ENCODE measurements at regions not wholly inside any gene's neighbourhood (a gene's known extent, or its start where the extent isn't known, plus 50 kb on each side); places are given as distances from the start of the nearest gene placed in this dataset.

DNA sequence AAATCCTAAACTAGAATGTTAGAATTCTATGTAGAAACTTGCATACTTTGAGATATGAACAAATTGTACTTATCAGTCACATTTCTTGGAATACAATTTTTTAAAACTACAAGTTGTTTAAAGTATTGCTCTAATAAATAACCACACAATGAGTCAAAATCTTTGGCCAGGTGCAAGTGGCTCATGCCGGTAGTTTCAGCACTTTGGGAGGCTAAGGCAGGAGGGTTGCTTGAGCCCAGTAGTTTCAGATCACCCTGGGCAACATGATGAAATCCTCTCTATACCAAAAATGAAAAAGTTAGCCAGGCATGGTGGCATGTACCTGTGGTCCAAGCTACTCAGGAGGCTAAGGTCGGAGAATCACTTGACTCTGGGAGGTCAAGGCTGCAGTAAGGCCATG lies 257.8 kb downstream of the COX7C start:
- Histone ChIP-seq H3K9ac (ENCODE audit: insufficient read length, low read depth) (no peak overlapping the region), H3K4me3 (ENCODE audit: insufficient read length, low read depth) (no peak overlapping the region), H3K36me3 (ENCODE audit: insufficient read depth, insufficient read length, low read length) (no peaks in the 10 kb centered on the region), H3K4me1 (ENCODE audit: insufficient read depth, insufficient read length) (no peaks in the 10 kb centered on the region), H3K9me3 (ENCODE audit: insufficient read depth, low read length) (no peaks in the 10 kb centered on the region), H3K27me3 (ENCODE audit: insufficient read depth, insufficient read length) (no peaks in the 10 kb centered on the region)
- no peak for TF ChIP-seq ZNF274 (IDR thresholded peaks at IDR 0.05; ENCODE audit: low read depth, low read length)
- no peak for TF ChIP-seq YY1 (IDR thresholded peaks at IDR 0.05; ENCODE audit: insufficient read depth, insufficient read length)
- no peak for TF ChIP-seq SUZ12 (IDR thresholded peaks at IDR 0.05; ENCODE audit: extremely low read depth, insufficient read depth, insufficient read length)
- no peak for DNase-seq (ENCODE audit: low read depth, low spot score)

- no peak for TF ChIP-seq YY1 (IDR thresholded peaks at IDR 0.05; ENCODE audit: insufficient read depth, insufficient read length)
- TF ChIP-seq SUZ12 (IDR thresholded peaks at IDR 0.05; ENCODE audit: extremely low read depth, insufficient read depth, insufficient read length) = no peak
- no peak for TF ChIP-seq ZNF274 (IDR thresholded peaks at IDR 0.05; ENCODE audit: low read depth, low read length)
- no peaks in the 10 kb centered on the region for H3K27me3 ChIP-seq (ENCODE audit: insufficient read depth, insufficient read length)
- no peak for DNase-seq (ENCODE audit: low read depth, low spot score)
Measured at GRCh38 chr5:86878250-86878649, 260.5 kb downstream of the COX7C start.

DNA sequence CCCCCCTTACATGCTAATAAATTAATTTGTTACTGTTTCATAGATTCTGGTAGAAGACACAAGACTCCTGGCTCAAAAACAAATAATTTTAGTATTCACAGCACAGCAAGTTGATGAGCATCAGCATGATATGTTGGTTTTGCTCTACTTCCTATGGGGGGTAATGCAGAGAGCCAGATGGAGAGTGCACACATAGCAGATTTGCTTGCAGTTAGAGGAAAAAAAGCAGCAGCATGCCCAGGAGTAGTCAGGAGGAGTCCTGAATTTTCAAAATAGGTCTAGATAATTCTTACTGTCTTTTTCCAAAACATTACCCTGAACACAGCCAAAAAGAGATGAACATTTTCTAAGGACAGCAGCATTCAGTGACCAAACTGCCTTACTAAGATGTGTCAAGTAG lies 261.3 kb downstream of the COX7C start:
- no peaks in the 10 kb centered on the region for H3K9me3 ChIP-seq (ENCODE audit: insufficient read depth, low read length)
- H3K4me3 ChIP-seq (ENCODE audit: insufficient read length, low read depth) = no peak overlapping the region
- no peaks in the 10 kb centered on the region for H3K27me3 ChIP-seq (ENCODE audit: insufficient read depth, insufficient read length)
- H3K36me3 ChIP-seq (ENCODE audit: insufficient read depth, insufficient read length, low read length) = no peaks in the 10 kb centered on the region
- no peak overlapping the region for H3K9ac ChIP-seq (ENCODE audit: insufficient read length, low read depth)
- no peaks in the 10 kb centered on the region for H3K4me1 ChIP-seq (ENCODE audit: insufficient read depth, insufficient read length)
- TF ChIP-seq ZNF274 (IDR thresholded peaks at IDR 0.05; ENCODE audit: low read depth, low read length) = no peak
- TF ChIP-seq SUZ12 (IDR thresholded peaks at IDR 0.05; ENCODE audit: extremely low read depth, insufficient read depth, insufficient read length) = no peak
- no peak for TF ChIP-seq YY1 (IDR thresholded peaks at IDR 0.05; ENCODE audit: insufficient read depth, insufficient read length)
- no peak for DNase-seq (ENCODE audit: low read depth, low spot score)

More at GRCh38 chr5:86878250-86878649, 260.5 kb downstream of the COX7C start:
- H3K36me3 ChIP-seq (ENCODE audit: insufficient read depth, insufficient read length, low read length) = no peaks in the 10 kb centered on the region
- no peaks in the 10 kb centered on the region for H3K9me3 ChIP-seq (ENCODE audit: insufficient read depth, low read length)
- H3K4me3 ChIP-seq (ENCODE audit: insufficient read length, low read depth) = no peak overlapping the region
- H3K9ac ChIP-seq (ENCODE audit: insufficient read length, low read depth) = no peak overlapping the region
- no peaks in the 10 kb centered on the region for H3K4me1 ChIP-seq (ENCODE audit: insufficient read depth, insufficient read length)

DNA sequence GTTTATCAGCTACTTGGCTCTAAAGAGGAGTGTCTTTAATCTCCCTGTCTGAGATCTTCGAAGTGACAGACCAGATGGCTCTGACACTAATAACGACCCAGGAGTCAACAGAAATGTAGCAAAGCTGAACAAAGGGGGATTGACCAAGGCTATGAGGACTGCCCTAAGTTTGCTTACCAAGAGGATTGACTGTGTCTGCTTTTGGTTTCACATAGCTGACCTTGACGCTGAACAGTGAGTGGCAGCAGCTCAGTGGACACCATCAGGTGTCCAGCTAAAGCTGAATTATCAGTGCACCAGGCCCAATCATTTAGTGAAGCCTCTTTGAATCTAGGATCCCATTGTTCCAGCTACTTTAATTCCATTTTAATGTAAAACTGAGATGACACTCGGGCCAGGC lies 262.6 kb downstream of the COX7C start:
- no peak for TF ChIP-seq ZNF274 (IDR thresholded peaks at IDR 0.05; ENCODE audit: low read depth, low read length)
- no peak for TF ChIP-seq YY1 (IDR thresholded peaks at IDR 0.05; ENCODE audit: insufficient read depth, insufficient read length)
- no peak for TF ChIP-seq SUZ12 (IDR thresholded peaks at IDR 0.05; ENCODE audit: extremely low read depth, insufficient read depth, insufficient read length)

GRCh38 chr5:86880785-86881492 lies 263.2 kb downstream of the COX7C start:
- H3K27me3 ChIP-seq (ENCODE audit: insufficient read depth, insufficient read length) = no peaks in the 10 kb centered on the region
- H3K4me3 ChIP-seq (ENCODE audit: insufficient read length, low read depth) = no peak overlapping the region
- H3K4me1 ChIP-seq (ENCODE audit: insufficient read depth, insufficient read length) = no peaks in the 10 kb centered on the region
- TF ChIP-seq YY1 (IDR thresholded peaks at IDR 0.05; ENCODE audit: insufficient read depth, insufficient read length) = no peak
- no peak for TF ChIP-seq ZNF274 (IDR thresholded peaks at IDR 0.05; ENCODE audit: low read depth, low read length)
- TF ChIP-seq SUZ12 (IDR thresholded peaks at IDR 0.05; ENCODE audit: extremely low read depth, insufficient read depth, insufficient read length) = no peak
- H3K9me3 ChIP-seq (ENCODE audit: insufficient read depth, low read length) = no peaks in the 10 kb centered on the region
- H3K9ac ChIP-seq (ENCODE audit: insufficient read length, low read depth) = no peak overlapping the region
- DNase-seq (ENCODE audit: low read depth, low spot score) = peak; percentile 65
- H3K36me3 ChIP-seq (ENCODE audit: insufficient read depth, insufficient read length, low read length) = no peaks in the 10 kb centered on the region

More for the DNA sequence above, 262.6 kb downstream of the COX7C start:
- no peaks in the 10 kb centered on the region for H3K4me1 ChIP-seq (ENCODE audit: insufficient read depth, insufficient read length)
- no peak overlapping the region for H3K4me3 ChIP-seq (ENCODE audit: insufficient read length, low read depth)
- DNase-seq (ENCODE audit: low read depth, low spot score) = no peak
- H3K9ac ChIP-seq (ENCODE audit: insufficient read length, low read depth) = no peak overlapping the region
- H3K9me3 ChIP-seq (ENCODE audit: insufficient read depth, low read length) = no peaks in the 10 kb centered on the region
- H3K36me3 ChIP-seq (ENCODE audit: insufficient read depth, insufficient read length, low read length) = no peaks in the 10 kb centered on the region
- H3K27me3 ChIP-seq (ENCODE audit: insufficient read depth, insufficient read length) = no peaks in the 10 kb centered on the region

DNA sequence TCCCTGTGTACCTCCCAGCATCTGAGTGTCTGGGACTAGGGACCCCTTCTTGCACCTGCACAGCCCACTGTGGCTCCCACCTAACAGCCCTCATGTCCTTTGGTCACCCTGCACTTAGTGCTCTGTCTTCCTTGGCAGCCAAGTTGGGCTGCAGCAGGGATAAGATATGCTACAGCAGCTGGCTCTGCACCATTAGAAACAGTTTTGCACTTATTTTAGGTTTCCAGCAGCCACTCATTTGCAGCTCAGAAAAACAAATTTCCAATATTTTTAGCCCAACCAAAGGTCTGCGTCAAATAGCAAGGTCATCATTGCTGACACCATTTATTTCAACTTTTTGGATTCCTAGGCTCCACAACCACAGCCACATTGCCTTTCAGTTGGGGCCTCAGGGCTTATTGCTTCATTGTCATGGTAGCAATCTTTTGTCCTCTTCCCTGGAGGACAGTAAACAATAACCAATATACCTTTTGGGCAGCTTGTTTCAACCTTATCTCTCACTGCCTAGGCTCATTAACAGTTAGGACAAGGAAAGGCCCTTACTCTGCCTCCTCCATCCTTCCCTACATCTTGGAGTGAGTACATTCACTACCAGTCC lies 263.9 kb downstream of the COX7C start:
- Histone ChIP-seq H3K4me3 (ENCODE audit: insufficient read length, low read depth) (no peak overlapping the region), H3K27me3 (ENCODE audit: insufficient read depth, insufficient read length) (no peaks in the 10 kb centered on the region), H3K9me3 (ENCODE audit: insufficient read depth, low read length) (no peaks in the 10 kb centered on the region), H3K4me1 (ENCODE audit: insufficient read depth, insufficient read length) (no peaks in the 10 kb centered on the region), H3K36me3 (ENCODE audit: insufficient read depth, insufficient read length, low read length) (no peaks in the 10 kb centered on the region), H3K9ac (ENCODE audit: insufficient read length, low read depth) (no peak overlapping the region)
- DNase-seq (ENCODE audit: low read depth, low spot score) = no peak
- no peak for TF ChIP-seq YY1 (IDR thresholded peaks at IDR 0.05; ENCODE audit: insufficient read depth, insufficient read length)
- TF ChIP-seq ZNF274 (IDR thresholded peaks at IDR 0.05; ENCODE audit: low read depth, low read length) = no peak
- no peak for TF ChIP-seq SUZ12 (IDR thresholded peaks at IDR 0.05; ENCODE audit: extremely low read depth, insufficient read depth, insufficient read length)

- Histone ChIP-seq H3K9ac (ENCODE audit: insufficient read length, low read depth) (no peak overlapping the region), H3K4me3 (ENCODE audit: insufficient read length, low read depth) (no peak overlapping the region), H3K4me1 (ENCODE audit: insufficient read depth, insufficient read length) (no peaks in the 10 kb centered on the region), H3K9me3 (ENCODE audit: insufficient read depth, low read length) (no peaks in the 10 kb centered on the region), H3K27me3 (ENCODE audit: insufficient read depth, insufficient read length) (no peaks in the 10 kb centered on the region), H3K36me3 (ENCODE audit: insufficient read depth, insufficient read length, low read length) (no peaks in the 10 kb centered on the region)
- no peak for DNase-seq (ENCODE audit: low read depth, low spot score)
- TF ChIP-seq SUZ12 (IDR thresholded peaks at IDR 0.05; ENCODE audit: extremely low read depth, insufficient read depth, insufficient read length) (no peak), ZNF274 (IDR thresholded peaks at IDR 0.05; ENCODE audit: low read depth, low read length) (no peak), YY1 (IDR thresholded peaks at IDR 0.05; ENCODE audit: insufficient read depth, insufficient read length) (no peak)
Measured at GRCh38 chr5:86884608-86885007, 266.9 kb downstream of the COX7C start.

Data from NT2/D1 (cell line).